Right lobe of liver (tissue), 6 donors: ENCODE measurements at regions not wholly inside any gene's neighbourhood (a gene's known extent, or its start where the extent isn't known, plus 50 kb on each side); places are given as distances from the start of the nearest gene placed in this dataset.

Experiments
- ATAC-seq, 4 donors: fragments of 200-7000 bp; cut with Tn5 transposase; one replicate each; pipeline ENCODE4 v1.9.1; 2020; ENCODE audit warnings: mild to moderate bottlenecking in 4 of 4, moderate library complexity in 4 of 4
- DNase-seq, 3 donors: peaks; one replicate each; pipeline ENCODE4 v3.0.0-alpha.2; 2020
- H3K27ac ChIP-seq, 3 donors: fragments of 200-600 bp; one replicate each; pipeline ENCODE4 v1.8.0; 2022
- H3K27me3 ChIP-seq, 2 donors: fragments of 200-600 bp; one replicate each; pipeline ENCODE4 v1.8.0; 2022
- H3K36me3 ChIP-seq, 4 donors: fragments of 200-600 bp; sonication (generic) in 1 of 4; one replicate each; pipeline versions ENCODE4 v1.5.1 to v1.8.0; 2017 to 2022; ENCODE audit warnings: control low read depth in 1 of 4
- H3K4me1 ChIP-seq, 4 donors: fragments of 200-600 bp; sonication (generic) in 1 of 4; one replicate each; pipeline versions ENCODE4 v1.5.1 to v1.8.0; 2017 to 2022; ENCODE audit warnings: control low read depth in 1 of 4
- H3K4me3 ChIP-seq, 3 donors: fragments of 200-600 bp; one replicate each; pipeline ENCODE4 v1.8.0; 2022
- H3K9me3 ChIP-seq, 4 donors: fragments of 200-600 bp; sonication (generic) in 1 of 4; one replicate each; pipeline versions ENCODE4 v1.5.1 to v1.8.0; 2017 to 2022; ENCODE audit warnings: control low read depth in 1 of 4
- POLR2A ChIP-seq: fragments of 450-650 bp; IDR thresholded peaks from one replicate; pipeline ENCODE4 v1.6.1; 2017; ENCODE audit warnings: antibody characterized with exemption, mild to moderate bottlenecking
- WGBS: methylation state at CpG from one replicate; pipeline ENCODE4 v1.1.6; 2018; ENCODE audit warnings: low coverage, low lambda C conversion rate; ENCODE audit not compliant: insufficient coverage; ENCODE audit errors: missing lambda C conversion rate; 5-methylcytosine and 5-hydroxymethylcytosine counted together
- intact Hi-C, 2 donors: fragments of 100-400 bp; cut with DNase I; formaldehyde crosslinking; loops; one replicate each; pipeline versions ENCODE4 v1.11.2 to v1.14.1; 2022
- TF ChIP-seq, protein P1 (sequence below), 4 donors: fragments of 200-600 bp in 3 of 4; fragments of 450-650 bp in 1 of 4; IDR thresholded peaks; one replicate each; pipeline versions ENCODE4 v1.5.1 to v1.8.0; 2016 to 2022; ENCODE audit warnings: antibody characterized with exemption in 4 of 4, mild to moderate bottlenecking in 2 of 4
- donor health status: DM: no; HTN: yes; CAD: no.
- donor health status: DM: no; HTN: no; CAD: no.
- donor health status: DM: no; HTN: no; CAD: no.
- donor health status: DM: no; HTN: yes; CAD: no.
- donor health status: DM: no; HTN: yes; CAD: no.

GRCh38 chr12:107308310-107308709, 215.0 kb upstream of the CRY1 start:
- Histone ChIP-seq H3K4me3 (no peak overlapping the region), H3K9me3 (no peaks in the 10 kb centered on the region), H3K27me3 (no peaks in the 10 kb centered on the region), H3K27ac (no peak overlapping the region), H3K4me1 (no peaks in the 10 kb centered on the region), H3K36me3 (no peaks in the 10 kb centered on the region)
- ATAC-seq (no peak), DNase-seq (no peak)
- TF ChIP-seq POLR2A, result no peak
- TF ChIP-seq, protein P1, sequence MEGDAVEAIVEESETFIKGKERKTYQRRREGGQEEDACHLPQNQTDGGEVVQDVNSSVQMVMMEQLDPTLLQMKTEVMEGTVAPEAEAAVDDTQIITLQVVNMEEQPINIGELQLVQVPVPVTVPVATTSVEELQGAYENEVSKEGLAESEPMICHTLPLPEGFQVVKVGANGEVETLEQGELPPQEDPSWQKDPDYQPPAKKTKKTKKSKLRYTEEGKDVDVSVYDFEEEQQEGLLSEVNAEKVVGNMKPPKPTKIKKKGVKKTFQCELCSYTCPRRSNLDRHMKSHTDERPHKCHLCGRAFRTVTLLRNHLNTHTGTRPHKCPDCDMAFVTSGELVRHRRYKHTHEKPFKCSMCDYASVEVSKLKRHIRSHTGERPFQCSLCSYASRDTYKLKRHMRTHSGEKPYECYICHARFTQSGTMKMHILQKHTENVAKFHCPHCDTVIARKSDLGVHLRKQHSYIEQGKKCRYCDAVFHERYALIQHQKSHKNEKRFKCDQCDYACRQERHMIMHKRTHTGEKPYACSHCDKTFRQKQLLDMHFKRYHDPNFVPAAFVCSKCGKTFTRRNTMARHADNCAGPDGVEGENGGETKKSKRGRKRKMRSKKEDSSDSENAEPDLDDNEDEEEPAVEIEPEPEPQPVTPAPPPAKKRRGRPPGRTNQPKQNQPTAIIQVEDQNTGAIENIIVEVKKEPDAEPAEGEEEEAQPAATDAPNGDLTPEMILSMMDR (IDR thresholded peaks at IDR 0.05), result no peak
- intact Hi-C loops, result no loop called here

GRCh38 chr12:107309020-107309419, 215.7 kb upstream of the CRY1 start:
- H3K9me3 ChIP-seq, result no peaks in the 10 kb centered on the region
- H3K27ac ChIP-seq, result no peak overlapping the region
- 68% methylated on average over 4 of the region's 4 CpGs for WGBS
- no peaks in the 10 kb centered on the region for H3K27me3 ChIP-seq
- no peaks in the 10 kb centered on the region for H3K36me3 ChIP-seq
- no peak for TF ChIP-seq POLR2A
- TF ChIP-seq, protein P1 (IDR thresholded peaks at IDR 0.05), result no peak
- no peak overlapping the region for H3K4me3 ChIP-seq
- ATAC-seq, result no peak
- intact Hi-C loops, result no loop called here
- no peak for DNase-seq
- no peaks in the 10 kb centered on the region for H3K4me1 ChIP-seq

GRCh38 chr12:107310621-107311020, 217.3 kb upstream of the CRY1 start:
- H3K36me3 ChIP-seq, result no peaks in the 10 kb centered on the region
- ATAC-seq (no peak), DNase-seq (no peak)
- no peak for TF ChIP-seq POLR2A
- TF ChIP-seq, protein P1 (IDR thresholded peaks at IDR 0.05), result no peak
- WGBS, result 45% methylated on average over 4 of the region's 4 CpGs
- intact Hi-C loops, result no loop called here
- H3K4me3 ChIP-seq, result no peak overlapping the region
- H3K9me3 ChIP-seq, result no peaks in the 10 kb centered on the region
- H3K4me1 ChIP-seq, result no peaks in the 10 kb centered on the region
- no peaks in the 10 kb centered on the region for H3K27me3 ChIP-seq
- H3K27ac ChIP-seq, result no peak overlapping the region

GRCh38 chr12:107311682-107312081, 218.3 kb upstream of the CRY1 start:
- Histone ChIP-seq H3K27ac (no peak overlapping the region), H3K4me1 (no peaks in the 10 kb centered on the region), H3K27me3 (no peaks in the 10 kb centered on the region), H3K4me3 (no peak overlapping the region), H3K36me3 (no peaks in the 10 kb centered on the region), H3K9me3 (no peaks in the 10 kb centered on the region)
- WGBS, result 59% methylated on average over 4 of the region's 5 CpGs
- DNase-seq (no peak), ATAC-seq (no peak)
- intact Hi-C loops, result no loop called here
- TF ChIP-seq, protein P1 (IDR thresholded peaks at IDR 0.05), result no peak
- no peak for TF ChIP-seq POLR2A
